ENCODE measurements at regions not wholly inside any gene's neighbourhood (a gene's known extent, or its start where the extent isn't known, plus 50 kb on each side); places are given as distances from the start of the nearest gene placed in this dataset.
A peak's percentile ranks its signal among the peaks of the same experiment; 100 is the strongest.
"Not testable (repeated sequence)": the region's sequence is repeated elsewhere in the genome, so short reads cannot be mapped to it uniquely, and the experiment has no call there.

- H3F3A ChIP-seq (replicated peaks; ENCODE audit: insufficient read depth); H3K27me3 ChIP-seq (ENCODE audit: insufficient read depth); H3K79me2 ChIP-seq (ENCODE audit: insufficient read depth); H3K4me3 ChIP-seq (ENCODE audit: low read depth in 2 of 2, low read length in 1 of 2); H3K4me2 ChIP-seq; H3K9me3 ChIP-seq; H4K20me1 ChIP-seq (ENCODE audit: insufficient read depth); H3K36me3 ChIP-seq (replicated peaks in 1 of 2; ENCODE audit: control insufficient read depth in 1 of 2, insufficient read depth in 2 of 2, low read length in 1 of 2); H3K27ac ChIP-seq (ENCODE audit: low read depth in 2 of 2, low read length in 1 of 2); POLR2A ChIA-PET; H3K9me2 ChIP-seq; H2AFZ ChIP-seq (ENCODE audit: low read depth); H3K4me1 ChIP-seq (ENCODE audit: control insufficient read depth in 1 of 2, insufficient read depth in 2 of 2, low read depth in 1 of 2, low read length in 1 of 2); H3K9ac ChIP-seq; DNase-seq: not testable (repeated sequence)
- WGBS (ENCODE audit: low lambda C conversion rate): 30% methylated on average over 4 of the region's 4 CpGs
- TF ChIP-seq FOXJ3 (CRISPR knock-in tag; IDR thresholded peaks at IDR 0.05): peak; percentile 31; the same call in 1 of the 2 replicates
- peak; percentile 69 for TF ChIP-seq RCOR1 (IDR thresholded peaks at IDR 0.05; ENCODE audit: low read length)
- peak; percentile 68 for TF ChIP-seq GATA2 (CRISPR knock-in tag; IDR thresholded peaks at IDR 0.05)
- peak in 1 of 2 experiments; percentile 53; a peak in 1 of 4 replicates for TF ChIP-seq EP300 (IDR thresholded peaks at IDR 0.05; ENCODE audit: borderline replicate concordance in 1 of 2, low read depth in 1 of 2, low read length in 1 of 2)
- CTCF ChIA-PET: interaction anchor here (1.5 kb wide), 1 partner anchor 89 kb away, joined by 3 read pairs; no protein-coding TSS in a partner anchor
Observed at GRCh38 chr2:192660555-192660954, 465.8 kb upstream of the TMEFF2 start.

- Histone ChIP-seq H3K4me2 (no peak overlapping the region), H3K9me3 (no peaks in the 10 kb centered on the region), H3K27me3 (ENCODE audit: insufficient read depth) (no peaks in the 10 kb centered on the region), H3K4me1 (ENCODE audit: control insufficient read depth in 1 of 2, insufficient read depth in 2 of 2, low read depth in 1 of 2, low read length in 1 of 2) (no peaks in the 10 kb centered on the region; a peak in 1 of 4 replicates), H3F3A (replicated peaks; ENCODE audit: insufficient read depth) (no peaks in the 10 kb centered on the region), H2AFZ (ENCODE audit: low read depth) (no peak overlapping the region), H3K9me2 (no peaks in the 10 kb centered on the region), H3K79me2 (ENCODE audit: insufficient read depth) (no peaks in the 10 kb centered on the region), H3K27ac (ENCODE audit: low read depth in 2 of 2, low read length in 1 of 2) (no peak overlapping the region), H4K20me1 (ENCODE audit: insufficient read depth) (no peaks in the 10 kb centered on the region), H3K36me3 (replicated peaks in 1 of 2; ENCODE audit: control insufficient read depth in 1 of 2, insufficient read depth in 2 of 2, low read length in 1 of 2) (no peaks in the 10 kb centered on the region), H3K4me3 (ENCODE audit: low read depth in 2 of 2, low read length in 1 of 2) (no peak overlapping the region), H3K9ac (no peak overlapping the region)
- ChIA-PET CTCF (interaction anchor here (1.3 kb wide), 1 partner anchor 12 kb away, joined by 5 read pairs; no protein-coding TSS in a partner anchor), POLR2A (no interaction called here)
- DNase-seq: no peak
- no peak for TF ChIP-seq NFIC (IDR thresholded peaks at IDR 0.05; ENCODE audit: borderline replicate concordance)
- no peak for TF ChIP-seq FOXJ3 (CRISPR knock-in tag; IDR thresholded peaks at IDR 0.05)
- TF ChIP-seq TAF1 (IDR thresholded peaks at IDR 0.05; ENCODE audit: borderline replicate concordance, low read depth, low read length): no peak
- TF ChIP-seq NRF1 (IDR thresholded peaks at IDR 0.05; ENCODE audit: low read depth, low read length): no peak
- no peak for TF ChIP-seq POLR2AphosphoS5 (IDR thresholded peaks at IDR 0.05; ENCODE audit: low read depth, low read length)
- TF ChIP-seq PBX3 (IDR thresholded peaks at IDR 0.05): no peak
- no peak for TF ChIP-seq TCF12 (IDR thresholded peaks at IDR 0.05)
- TF ChIP-seq CTCF (IDR thresholded peaks at IDR 0.05): no peak
- TF ChIP-seq RXRA (IDR thresholded peaks at IDR 0.05; ENCODE audit: borderline replicate concordance, low read depth): no peak
- no peak for TF ChIP-seq GATA2 (CRISPR knock-in tag; IDR thresholded peaks at IDR 0.05)
- no peak for TF ChIP-seq SMC3 (IDR thresholded peaks at IDR 0.05; ENCODE audit: low read depth, low read length)
- TF ChIP-seq MXI1 (IDR thresholded peaks at IDR 0.05; ENCODE audit: low read depth, low read length): no peak
- no peak for TF ChIP-seq USF1 (IDR thresholded peaks at IDR 0.05; ENCODE audit: borderline replicate concordance, low read depth)
- TF ChIP-seq MEF2A (IDR thresholded peaks at IDR 0.05; ENCODE audit: borderline replicate concordance, low read depth): no peak
- 77% methylated on average over 3 of the region's 3 CpGs for WGBS (ENCODE audit: low lambda C conversion rate)
Observed at GRCh38 chr2:192657362-192657761, 462.6 kb upstream of the TMEFF2 start.
